ENCODE measurements at regions not wholly inside any gene's neighbourhood (a gene's known extent, or its start where the extent isn't known, plus 50 kb on each side); places are given as distances from the start of the nearest gene placed in this dataset.
"Not testable (repeated sequence)": the region's sequence is repeated elsewhere in the genome, so short reads cannot be mapped to it uniquely, and the experiment has no call there.

GRCh38 chrX:96575011-96575410 is 109.6 kb upstream of the DIAPH2 start:
- ChIA-PET CTCF (no interaction called here), POLR2A (no interaction called here)
- TF ChIP-seq, protein P1, sequence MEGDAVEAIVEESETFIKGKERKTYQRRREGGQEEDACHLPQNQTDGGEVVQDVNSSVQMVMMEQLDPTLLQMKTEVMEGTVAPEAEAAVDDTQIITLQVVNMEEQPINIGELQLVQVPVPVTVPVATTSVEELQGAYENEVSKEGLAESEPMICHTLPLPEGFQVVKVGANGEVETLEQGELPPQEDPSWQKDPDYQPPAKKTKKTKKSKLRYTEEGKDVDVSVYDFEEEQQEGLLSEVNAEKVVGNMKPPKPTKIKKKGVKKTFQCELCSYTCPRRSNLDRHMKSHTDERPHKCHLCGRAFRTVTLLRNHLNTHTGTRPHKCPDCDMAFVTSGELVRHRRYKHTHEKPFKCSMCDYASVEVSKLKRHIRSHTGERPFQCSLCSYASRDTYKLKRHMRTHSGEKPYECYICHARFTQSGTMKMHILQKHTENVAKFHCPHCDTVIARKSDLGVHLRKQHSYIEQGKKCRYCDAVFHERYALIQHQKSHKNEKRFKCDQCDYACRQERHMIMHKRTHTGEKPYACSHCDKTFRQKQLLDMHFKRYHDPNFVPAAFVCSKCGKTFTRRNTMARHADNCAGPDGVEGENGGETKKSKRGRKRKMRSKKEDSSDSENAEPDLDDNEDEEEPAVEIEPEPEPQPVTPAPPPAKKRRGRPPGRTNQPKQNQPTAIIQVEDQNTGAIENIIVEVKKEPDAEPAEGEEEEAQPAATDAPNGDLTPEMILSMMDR (IDR thresholded peaks at IDR 0.05; ENCODE audit: insufficient read depth, low read length, missing control alignments) = no peak
- no peak overlapping the region for H3K4me3 ChIP-seq (ENCODE audit: low read depth, low read length)
- no peak for DNase-seq (ENCODE audit: low read depth, low spot score)

- ChIA-PET POLR2A (no interaction called here), CTCF (no interaction called here)
- H3K4me3 ChIP-seq (ENCODE audit: low read depth, low read length) = no peak overlapping the region
- TF ChIP-seq, protein P1 (IDR thresholded peaks at IDR 0.05; ENCODE audit: insufficient read depth, low read length, missing control alignments) = no peak
- DNase-seq (ENCODE audit: low read depth, low spot score) = no peak
Observed at GRCh38 chrX:96576368-96576767, 108.3 kb upstream of the DIAPH2 start.

DNA sequence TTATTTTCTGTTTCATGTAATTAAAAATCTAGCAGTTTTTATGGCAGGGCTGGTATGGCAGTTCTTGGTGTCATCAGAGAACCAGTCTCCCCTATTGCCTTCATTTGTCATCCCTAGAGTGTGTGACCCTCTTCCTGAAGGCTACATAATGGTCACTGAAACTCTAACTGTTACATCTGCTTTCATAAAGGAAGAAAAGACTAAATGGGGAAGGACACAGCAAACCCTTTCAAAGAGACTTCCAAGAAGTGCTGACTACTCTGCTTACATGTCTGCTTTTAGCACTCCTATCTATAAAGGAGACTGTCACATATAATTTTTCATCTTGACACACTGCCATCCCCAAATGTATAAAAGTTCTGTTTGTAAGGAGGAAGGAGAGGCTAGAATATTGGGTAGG is 105.9 kb upstream of the DIAPH2 start:
- CTCF ChIA-PET = no interaction called here
- POLR2A ChIA-PET = no interaction called here
- no peak overlapping the region for H3K4me3 ChIP-seq (ENCODE audit: low read depth, low read length)
- TF ChIP-seq, protein P1 (IDR thresholded peaks at IDR 0.05; ENCODE audit: insufficient read depth, low read length, missing control alignments) = no peak
- DNase-seq (ENCODE audit: low read depth, low spot score) = no peak

GRCh38 chrX:96579252-96579651 is 105.4 kb upstream of the DIAPH2 start:
- CTCF ChIA-PET = no interaction called here
- no peak for DNase-seq (ENCODE audit: low read depth, low spot score)

GRCh38 chrX:96590403-96590802 is 94.2 kb upstream of the DIAPH2 start:
- CTCF ChIA-PET = no interaction called here
- POLR2A ChIA-PET = no interaction called here
- TF ChIP-seq, protein P1 (IDR thresholded peaks at IDR 0.05; ENCODE audit: insufficient read depth, low read length, missing control alignments) = no peak
- DNase-seq (ENCODE audit: low read depth, low spot score) = no peak
- H3K4me3 ChIP-seq (ENCODE audit: low read depth, low read length) = no peak overlapping the region

More at GRCh38 chrX:96579252-96579651, 105.4 kb upstream of the DIAPH2 start:
- TF ChIP-seq, protein P1 (IDR thresholded peaks at IDR 0.05; ENCODE audit: insufficient read depth, low read length, missing control alignments) = no peak
- H3K4me3 ChIP-seq (ENCODE audit: low read depth, low read length) = no peak overlapping the region
- POLR2A ChIA-PET = no interaction called here

- POLR2A ChIA-PET = no interaction called here
- no peak overlapping the region for H3K4me3 ChIP-seq (ENCODE audit: low read depth, low read length)
- TF ChIP-seq, protein P1 (IDR thresholded peaks at IDR 0.05; ENCODE audit: insufficient read depth, low read length, missing control alignments) = no peak
- CTCF ChIA-PET = no interaction called here
- no peak for DNase-seq (ENCODE audit: low read depth, low spot score)
Observed at GRCh38 chrX:96591421-96591820, 93.2 kb upstream of the DIAPH2 start.

DNA sequence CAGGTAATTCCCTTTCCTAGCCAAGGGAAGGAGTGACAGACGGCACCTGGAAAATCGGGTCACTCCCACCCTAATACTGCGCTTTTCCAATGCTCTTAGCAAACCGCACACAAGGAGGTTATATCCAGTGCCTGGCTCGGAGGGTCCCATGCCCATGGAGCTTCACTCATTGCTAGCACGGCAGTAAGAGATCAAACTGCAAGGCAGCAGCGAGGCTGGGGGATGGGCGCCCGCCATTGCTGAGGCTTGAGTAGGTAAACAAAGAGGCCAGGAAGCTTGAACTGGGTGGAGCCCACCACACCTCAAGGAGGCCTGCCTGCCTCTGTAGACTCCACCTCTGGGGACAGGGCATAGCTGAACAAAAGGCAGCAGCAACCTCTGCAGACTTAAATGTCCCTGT is 86.8 kb upstream of the DIAPH2 start:
- H3K4me3 ChIP-seq (ENCODE audit: low read depth, low read length); POLR2A ChIA-PET; CTCF ChIA-PET; DNase-seq (ENCODE audit: low read depth, low spot score): not testable (repeated sequence)
